ENCODE measurements at regions not wholly inside any gene's neighbourhood (a gene's known extent, or its start where the extent isn't known, plus 50 kb on each side); places are given as distances from the start of the nearest gene placed in this dataset.
A peak's percentile ranks its signal among the peaks of the same experiment; 100 is the strongest.
"Not testable (repeated sequence)": the region's sequence is repeated elsewhere in the genome, so short reads cannot be mapped to it uniquely, and the experiment has no call there.

- no peak for DNase-seq
These were observed 337.1 kb upstream of the CA10 start for GRCh38 chr17:52495646-52496045.

GRCh38 chr17:52482271-52482670 lies 323.8 kb upstream of the CA10 start:
- DNase-seq: no peak

GRCh38 chr17:52477824-52478699 lies 319.5 kb upstream of the CA10 start:
- DNase-seq: no peak

GRCh38 chr17:52476638-52477313 lies 318.3 kb upstream of the CA10 start:
- no peak for DNase-seq

GRCh38 chr17:52470553-52470952 lies 312.0 kb upstream of the CA10 start:
- DNase-seq: no peak

- no peak for DNase-seq
These were observed 306.9 kb upstream of the CA10 start for GRCh38 chr17:52465407-52465806.

GRCh38 chr17:52451294-52451861 lies 292.9 kb upstream of the CA10 start:
- no peak for DNase-seq

GRCh38 chr17:52442350-52442749 lies 283.8 kb upstream of the CA10 start:
- DNase-seq: no peak

GRCh38 chr17:52420555-52421078 lies 262.1 kb upstream of the CA10 start:
- DNase-seq: no peak

- no peak for DNase-seq
These were observed 260.7 kb upstream of the CA10 start for GRCh38 chr17:52419229-52419641.

- no peak for DNase-seq
These were observed 252.3 kb upstream of the CA10 start for GRCh38 chr17:52410781-52411180.

- DNase-seq: not testable (repeated sequence)
These were observed 250.7 kb upstream of the CA10 start for GRCh38 chr17:52409222-52409621.

GRCh38 chr17:52395308-52395707 lies 236.8 kb upstream of the CA10 start:
- no peak for DNase-seq

- no peak for DNase-seq
These were observed 231.9 kb upstream of the CA10 start for GRCh38 chr17:52390422-52390821.

- DNase-seq: no peak
These were observed 231.1 kb upstream of the CA10 start for GRCh38 chr17:52389632-52390031.

- DNase-seq: no peak
These were observed 230.4 kb upstream of the CA10 start for GRCh38 chr17:52388941-52389340.

GRCh38 chr17:52384695-52385094 lies 226.2 kb upstream of the CA10 start:
- no peak for DNase-seq

GRCh38 chr17:52383493-52384100 lies 225.1 kb upstream of the CA10 start:
- peak; percentile 65 for DNase-seq

- DNase-seq: no peak
These were observed 220.3 kb upstream of the CA10 start for GRCh38 chr17:52378860-52379259.

GRCh38 chr17:52376137-52376536 lies 217.6 kb upstream of the CA10 start:
- no peak for DNase-seq

- no peak for DNase-seq
These were observed 210.4 kb upstream of the CA10 start for GRCh38 chr17:52368886-52369285.

- no peak for DNase-seq
These were observed 199.3 kb upstream of the CA10 start for GRCh38 chr17:52357854-52358253.

GRCh38 chr17:52336796-52337195 lies 178.3 kb upstream of the CA10 start:
- no peak for DNase-seq

Data from RPMI8226 (cell line).